GM18861 (cell line): ENCODE measurements at regions not wholly inside any gene's neighbourhood (a gene's known extent, or its start where the extent isn't known, plus 50 kb on each side); places are given as distances from the start of the nearest gene placed in this dataset.
"Not testable (repeated sequence)": the region's sequence is repeated elsewhere in the genome, so short reads cannot be mapped to it uniquely, and the experiment has no call there.

Experiments
- ATAC-seq: cut with Tn5 transposase; IDR thresholded peaks from one replicate; pipeline ENCODE4 v1.9.1; 2021; ENCODE audit not compliant: unreplicated experiment

DNA sequence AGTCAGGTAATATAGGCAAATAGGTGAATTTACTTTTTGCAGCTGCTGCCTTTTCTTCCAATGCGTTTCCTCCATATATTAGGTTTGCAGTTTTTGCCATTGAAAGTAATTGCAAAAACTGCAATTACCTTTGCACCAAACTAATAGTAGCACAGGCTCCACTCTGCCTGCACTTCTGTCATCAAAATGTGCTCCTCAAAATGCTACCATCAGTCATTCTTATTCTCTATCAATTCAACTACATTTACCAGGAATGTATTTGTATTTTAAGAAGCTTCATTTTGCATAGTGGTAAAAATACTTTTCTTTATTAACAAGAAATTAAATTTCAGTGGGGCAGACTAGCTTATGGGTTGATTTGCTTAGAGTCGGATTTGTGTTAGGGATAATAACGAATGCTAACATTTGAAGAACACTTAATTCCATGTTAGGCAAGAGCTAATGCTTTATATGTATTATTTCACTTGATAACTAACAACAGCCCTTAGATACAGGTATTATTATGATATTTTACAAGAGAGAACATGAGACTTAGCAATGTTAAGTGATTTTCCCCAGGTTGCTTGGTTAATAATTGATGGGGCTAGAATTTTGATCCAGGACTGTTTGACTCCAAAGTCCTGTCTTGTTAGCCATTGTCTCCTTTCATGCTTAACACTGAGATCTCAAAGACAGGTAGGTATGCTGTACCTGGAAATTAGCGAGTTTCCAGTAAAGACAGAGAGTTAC lies 300.4 kb downstream of the MAN2A1 start:
- no peak for ATAC-seq

- ATAC-seq = no peak
Measured at GRCh38 chr5:109990723-109991359, 301.1 kb downstream of the MAN2A1 start.

DNA sequence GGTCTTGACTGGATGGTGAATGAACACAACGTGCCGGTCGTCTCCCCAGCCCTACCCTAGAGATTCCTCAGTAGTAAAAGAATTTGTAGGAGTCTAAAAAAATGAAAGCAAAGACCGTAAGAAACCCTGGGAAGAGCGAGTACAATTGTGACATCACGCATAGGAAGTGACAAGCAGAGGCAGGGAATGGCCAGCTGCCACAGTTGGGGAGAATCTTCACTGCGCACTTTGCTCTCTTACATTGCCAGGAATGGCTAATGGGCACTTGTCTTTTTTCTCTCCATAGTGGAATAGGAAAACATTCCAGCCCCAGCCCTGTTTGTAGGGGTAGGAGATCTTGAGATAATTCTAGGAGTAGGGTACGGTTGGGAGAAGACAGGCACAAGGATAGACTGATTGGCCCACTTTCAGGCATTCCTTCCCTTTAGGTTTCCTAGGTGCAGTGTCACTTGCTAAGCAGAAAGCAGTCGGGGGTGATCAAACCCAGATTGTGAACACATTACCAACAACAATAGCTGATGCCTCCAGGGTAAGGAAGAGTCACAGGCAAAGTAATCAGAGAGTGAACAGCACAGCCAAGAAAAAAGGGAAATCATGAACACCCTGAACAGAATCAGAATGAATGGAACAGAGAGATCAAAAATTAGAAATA lies 302.7 kb downstream of the MAN2A1 start:
- ATAC-seq = no peak

DNA sequence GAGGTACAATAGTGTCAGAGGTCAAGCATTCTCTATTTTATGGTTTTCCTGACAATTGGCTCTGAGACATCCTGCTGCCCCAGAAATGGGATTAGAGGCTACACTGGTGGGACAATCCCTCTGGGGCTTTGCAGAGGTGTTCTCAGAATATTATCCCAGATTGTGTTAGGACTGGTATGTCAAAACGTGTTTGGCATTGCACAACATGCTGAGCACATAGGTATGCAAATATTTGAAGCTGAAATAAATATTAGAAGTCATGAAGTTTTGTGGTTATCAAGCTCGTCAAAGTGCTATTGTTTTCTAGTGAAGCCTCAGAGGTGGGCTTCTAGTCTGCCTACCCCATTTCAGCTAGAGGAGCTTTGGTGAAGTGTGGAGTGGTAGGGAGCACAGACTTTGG lies 304.4 kb downstream of the MAN2A1 start:
- no peak for ATAC-seq

DNA sequence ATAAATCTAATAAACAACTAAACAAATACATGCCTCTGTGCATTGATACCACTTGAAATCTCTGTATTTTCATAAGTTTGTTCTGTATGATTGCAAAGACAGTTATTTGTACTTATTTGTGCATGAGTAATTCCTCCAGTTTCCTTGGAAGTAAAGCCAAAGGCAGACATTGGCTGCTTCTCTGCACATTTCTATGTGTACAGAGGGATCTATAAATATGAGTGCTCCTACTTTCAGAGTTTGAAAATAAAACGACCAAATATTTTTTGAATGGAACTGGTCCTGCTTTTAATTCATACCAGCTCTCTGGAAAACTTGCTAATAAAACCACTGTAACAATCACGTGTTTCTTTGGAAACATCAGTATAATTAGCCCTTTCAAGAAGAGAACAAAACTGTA lies 306.5 kb downstream of the MAN2A1 start:
- ATAC-seq = no peak

DNA sequence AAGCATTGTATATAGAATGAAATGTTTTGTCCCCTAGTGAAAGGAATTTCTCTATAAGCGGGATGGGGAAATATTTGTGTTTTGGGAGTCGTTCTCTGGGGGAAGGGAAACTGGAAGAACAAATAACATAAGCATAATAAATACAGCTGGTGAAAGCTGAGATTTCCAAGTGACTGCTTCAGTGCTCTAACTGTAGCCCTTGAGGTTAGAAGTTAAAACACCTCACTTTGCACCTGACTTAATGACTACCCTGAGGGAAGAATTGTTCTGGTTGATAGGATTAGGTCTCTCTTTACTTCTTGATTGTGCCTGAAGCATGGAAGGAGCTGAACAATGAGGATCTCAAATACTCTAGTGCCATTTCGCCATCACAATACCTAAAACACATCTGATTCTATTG lies 307.4 kb downstream of the MAN2A1 start:
- ATAC-seq = no peak

DNA sequence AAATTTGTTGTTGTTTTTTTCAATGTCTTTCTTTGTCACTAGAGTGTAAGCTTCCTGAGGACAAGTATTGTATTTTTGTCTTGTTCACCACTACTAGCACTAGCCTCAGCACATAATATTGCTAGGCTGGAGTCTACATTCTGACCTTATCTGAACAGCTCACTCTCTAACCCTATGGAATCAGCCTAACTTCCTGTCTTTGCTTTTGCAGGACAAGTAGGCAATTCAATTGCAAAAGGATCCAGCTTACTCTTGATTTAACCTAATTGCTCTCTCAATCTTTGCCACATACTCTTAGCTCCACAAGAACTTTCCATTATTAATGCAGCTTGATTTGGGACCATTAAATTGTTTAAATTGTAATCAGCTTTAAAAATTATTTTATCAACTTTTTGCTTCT lies 308.5 kb downstream of the MAN2A1 start:
- ATAC-seq = no peak

DNA sequence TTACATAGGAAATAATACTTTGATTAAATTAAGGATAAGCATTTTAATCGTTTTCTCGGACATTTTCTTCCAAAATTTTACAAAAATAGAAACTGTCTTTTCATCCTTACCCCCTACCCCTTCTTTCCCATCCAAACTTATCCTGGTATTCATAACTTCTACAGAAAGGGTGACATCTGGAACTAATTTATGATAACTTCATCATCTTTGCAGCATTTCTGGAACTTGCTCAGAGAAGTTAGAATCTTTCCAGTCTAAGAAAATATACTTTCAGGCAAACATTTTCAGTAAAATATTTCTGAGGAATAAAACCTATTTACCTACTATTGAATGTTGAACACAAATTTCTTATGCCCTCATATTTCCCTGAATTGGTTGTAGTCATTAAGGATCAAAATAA lies 309.0 kb downstream of the MAN2A1 start:
- no peak for ATAC-seq

GRCh38 chr5:110001648-110002047 lies 311.9 kb downstream of the MAN2A1 start:
- ATAC-seq = no peak

DNA sequence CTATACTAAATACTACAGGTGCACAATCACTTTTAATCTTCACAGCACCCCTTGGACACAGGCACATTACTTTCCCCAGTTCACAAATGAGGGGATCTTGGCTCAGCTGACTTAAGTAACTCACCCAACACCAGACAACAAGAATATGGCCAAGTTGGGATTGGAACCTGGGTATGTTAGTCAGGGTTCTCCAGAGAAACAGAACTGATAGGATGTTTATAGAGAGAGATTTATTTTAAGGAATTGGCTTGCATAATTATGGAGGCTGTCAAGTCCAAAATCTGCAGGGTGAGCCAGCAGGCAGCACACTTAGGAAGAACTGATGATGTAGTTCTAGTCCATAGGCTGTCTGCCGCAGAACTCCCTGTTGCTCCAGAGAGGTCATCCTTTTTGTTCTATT lies 312.9 kb downstream of the MAN2A1 start:
- ATAC-seq = no peak

DNA sequence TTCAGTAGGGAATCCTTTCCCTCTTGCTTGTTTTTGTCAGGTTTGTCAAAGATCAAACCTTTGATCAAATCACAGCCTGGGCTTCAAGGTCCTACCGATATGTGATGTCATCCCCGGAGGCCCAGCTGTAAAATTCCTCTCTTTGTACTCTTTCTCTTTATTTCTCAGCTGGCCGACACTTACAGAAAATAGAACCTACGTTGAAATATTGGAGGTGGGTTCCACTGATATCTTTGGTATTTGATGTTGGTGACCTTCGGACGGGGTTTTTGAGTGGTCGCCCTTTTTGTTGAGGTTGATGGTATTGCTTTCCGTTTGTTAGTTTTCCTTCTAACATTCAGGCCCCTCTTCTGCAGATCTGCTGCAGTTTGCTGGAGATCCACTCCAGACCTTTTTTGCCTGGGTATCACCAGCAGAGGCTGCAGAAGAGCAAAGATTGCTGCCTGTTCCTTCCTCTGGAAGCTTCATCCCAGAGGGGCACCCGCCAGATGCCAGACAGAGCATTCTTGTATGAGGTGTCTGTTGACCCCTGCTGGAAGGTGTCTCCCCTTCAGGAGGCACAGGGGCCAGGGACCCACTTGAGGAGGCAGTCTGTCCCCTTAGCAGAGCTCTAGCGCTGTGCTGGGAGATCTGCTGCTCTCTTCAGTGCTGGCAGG lies 316.3 kb downstream of the MAN2A1 start:
- ATAC-seq = not testable (repeated sequence)

DNA sequence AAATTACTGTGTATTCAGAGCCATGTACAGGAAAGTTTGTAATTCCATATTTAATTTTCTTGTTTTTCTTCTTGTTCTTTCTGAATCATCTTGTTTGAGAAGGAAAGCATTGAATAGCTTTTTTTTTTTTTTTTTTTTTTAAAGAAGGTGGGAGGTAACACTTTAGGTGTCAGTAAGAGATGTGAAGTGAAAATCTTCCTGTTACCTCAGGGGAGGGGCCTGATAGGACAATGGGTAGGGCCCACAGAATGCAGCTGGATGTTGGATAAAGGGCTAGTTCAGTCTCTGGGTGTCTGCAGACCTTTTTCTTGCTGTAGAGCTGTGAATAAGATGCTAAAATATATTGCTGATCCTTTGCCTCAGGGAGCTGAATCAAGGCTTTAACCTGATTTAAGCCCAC lies 317.4 kb downstream of the MAN2A1 start:
- ATAC-seq = no peak

- ATAC-seq = no peak
Measured at GRCh38 chr5:110008131-110008530, 318.4 kb downstream of the MAN2A1 start.

DNA sequence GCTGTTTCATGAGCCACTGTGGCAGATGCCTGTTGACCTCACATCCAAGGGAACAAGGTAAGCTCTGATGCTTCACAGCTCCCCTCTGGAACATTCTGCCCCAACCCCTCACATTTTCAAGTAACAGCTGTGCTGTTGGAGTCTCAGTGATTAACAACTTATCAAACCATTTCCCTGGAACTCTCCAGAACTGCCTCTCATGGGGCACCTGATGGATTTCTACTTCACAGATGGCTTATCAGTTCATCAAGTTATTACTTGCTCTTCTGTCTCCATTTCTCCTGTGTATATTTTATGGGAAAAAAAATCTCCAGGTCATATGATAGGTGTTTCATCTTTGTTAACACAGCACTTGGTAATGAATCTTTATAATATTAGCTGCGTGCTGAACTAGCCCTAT lies 322.4 kb downstream of the MAN2A1 start:
- no peak for ATAC-seq

DNA sequence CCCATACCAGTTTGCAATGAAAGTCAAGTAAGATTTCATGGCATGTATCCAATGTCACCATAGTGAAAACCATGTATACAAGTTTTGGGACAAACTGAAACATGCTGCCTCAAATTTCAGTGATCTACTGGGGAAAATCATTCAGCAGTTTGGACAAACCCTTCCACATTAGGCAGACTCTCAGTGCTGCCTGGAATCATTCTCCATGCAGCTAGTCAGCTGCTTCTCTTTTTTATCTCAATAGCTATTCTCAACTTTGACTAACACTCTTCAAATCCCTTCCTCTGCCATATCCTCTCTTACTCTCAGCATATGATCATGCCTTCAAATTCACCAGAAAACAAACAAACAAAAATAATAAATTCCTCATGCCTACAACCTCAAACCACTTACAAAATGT lies 323.3 kb downstream of the MAN2A1 start:
- ATAC-seq = no peak

GRCh38 chr5:110017854-110018253 lies 328.1 kb downstream of the MAN2A1 start:
- no peak for ATAC-seq

- no peak for ATAC-seq
Measured at GRCh38 chr5:110018509-110018908, 328.8 kb downstream of the MAN2A1 start.

GRCh38 chr5:110019119-110019518 lies 329.4 kb downstream of the MAN2A1 start:
- ATAC-seq = no peak

DNA sequence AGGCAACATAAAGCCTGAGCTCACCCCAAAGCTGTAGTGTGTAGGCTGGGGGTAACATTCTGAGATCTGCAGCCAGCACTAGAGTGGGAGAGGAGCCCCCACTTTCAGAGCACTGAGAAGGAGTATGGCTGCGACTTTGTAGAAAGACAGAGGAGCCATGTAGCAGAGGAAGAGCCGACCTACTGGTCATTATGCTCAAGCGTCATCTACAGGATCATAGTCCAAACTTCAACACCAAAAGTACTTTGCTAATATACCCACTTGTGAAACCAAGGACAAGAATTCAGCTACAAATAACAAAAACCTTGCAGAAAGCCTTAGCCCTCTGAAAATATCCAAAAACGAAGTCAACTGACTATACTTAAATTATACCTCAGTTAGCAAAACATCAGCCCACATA lies 330.1 kb downstream of the MAN2A1 start:
- no peak for ATAC-seq

DNA sequence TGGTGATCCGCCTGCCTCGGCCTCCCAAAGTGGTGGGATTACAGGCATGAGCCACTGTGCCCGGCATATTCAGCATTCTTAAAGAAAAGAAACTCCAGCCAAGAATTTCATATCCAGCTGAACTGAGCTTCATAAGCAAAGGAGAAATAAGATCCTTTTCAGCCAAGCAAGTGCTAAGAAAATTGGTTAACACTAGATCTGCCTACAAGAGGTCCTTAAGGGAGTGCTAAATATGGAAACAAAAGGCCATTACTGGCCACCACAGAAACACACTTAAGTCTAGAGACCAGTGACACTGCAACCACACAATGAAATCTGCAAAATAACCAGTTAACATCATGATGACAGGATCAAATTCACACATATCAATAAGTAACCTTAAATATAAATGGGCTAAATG lies 331.5 kb downstream of the MAN2A1 start:
- ATAC-seq = no peak

DNA sequence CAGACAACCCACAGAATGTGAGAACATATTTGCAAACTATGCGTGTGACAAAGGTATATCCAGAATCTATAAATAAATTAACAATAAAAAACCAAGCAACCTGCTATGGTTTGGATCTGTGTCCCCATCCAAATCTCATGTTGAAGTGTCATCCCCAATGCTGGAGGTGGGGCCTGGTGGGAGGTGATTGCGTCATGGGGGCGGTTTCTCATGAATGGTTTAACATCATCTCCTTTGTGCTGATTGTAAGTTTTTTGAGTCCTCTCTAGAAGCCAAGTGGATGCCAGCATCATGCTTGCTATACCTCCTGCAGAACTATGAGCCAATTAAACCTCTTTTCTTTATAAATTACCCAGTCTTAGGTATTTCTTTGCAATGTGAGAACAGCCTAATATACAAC lies 335.4 kb downstream of the MAN2A1 start:
- ATAC-seq = no peak
